CD14-positive monocyte (primary cell): ENCODE measurements at regions not wholly inside any gene's neighbourhood (a gene's known extent, or its start where the extent isn't known, plus 50 kb on each side); places are given as distances from the start of the nearest gene placed in this dataset.

ENCODE experiments used
- DNase-seq, 3 donors: peaks; one replicate each; pipeline ENCODE4 v3.0.0-alpha.2; 2011 to 2022
- H2AFZ ChIP-seq: 2 replicates; pipeline ENCODE4 v1.6.0; 2012; ENCODE audit warnings: mild to moderate bottlenecking, low read depth, low read length, inconsistent platforms; ENCODE audit not compliant: insufficient read depth, poor library complexity, severe bottlenecking
- H3K27ac ChIP-seq, 2 donors: 1 replicate in 1 of 2; 2 replicates in 1 of 2; pipeline ENCODE4 v1.5.1; 2012 to 2013; ENCODE audit warnings: low read length in 2 of 2, control low read depth in 1 of 2, inconsistent platforms in 1 of 2, low read depth in 1 of 2, mild to moderate bottlenecking in 1 of 2
- H3K27me3 ChIP-seq, 2 donors: one replicate each; pipeline versions ENCODE4 v1.6.0 to v1.6.1; 2011 to 2013; ENCODE audit warnings: low read length in 2 of 2; ENCODE audit not compliant: control insufficient read depth in 2 of 2, insufficient read depth in 2 of 2
- H3K36me3 ChIP-seq, 2 donors: replicated peaks in 1 of 2; 1 replicate in 1 of 2; 2 replicates in 1 of 2; pipeline versions ENCODE4 v1.5.1 to v1.6.1; 2012 to 2013; ENCODE audit warnings: low read length in 2 of 2, control low read depth in 1 of 2, inconsistent platforms in 1 of 2, mild to moderate bottlenecking in 1 of 2; ENCODE audit not compliant: insufficient read depth in 2 of 2, control insufficient read depth in 1 of 2
- H3K4me1 ChIP-seq, 2 donors: 1 replicate in 1 of 2; 2 replicates in 1 of 2; pipeline versions ENCODE4 v1.5.1 to v1.6.1; 2012 to 2013; ENCODE audit warnings: low read length in 2 of 2, control low read depth in 1 of 2, inconsistent platforms in 1 of 2, mild to moderate bottlenecking in 1 of 2, moderate library complexity in 1 of 2; ENCODE audit not compliant: insufficient read depth in 2 of 2, control insufficient read depth in 1 of 2
- H3K4me2 ChIP-seq: replicated peaks from 2 replicates; pipeline ENCODE3; 2012; ENCODE audit warnings: low read length, moderate library complexity, mild to moderate bottlenecking; ENCODE audit not compliant: poor library complexity, severe bottlenecking; ENCODE audit errors: extremely low read depth
- H3K4me3 ChIP-seq, 3 experiments: fragments of 200-600 bp in 1 of 3; sonication (generic) in 1 of 3; replicated peaks in 1 of 3; 1 replicate in 2 of 3; 2 replicates in 1 of 3; pipeline ENCODE4 v1.5.1; 2011 to 2013; ENCODE audit warnings: low read length in 3 of 3, mild to moderate bottlenecking in 3 of 3, control low read depth in 2 of 3, low read depth in 2 of 3, inconsistent platforms in 1 of 3, moderate library complexity in 1 of 3
- H3K79me2 ChIP-seq: 2 replicates; pipeline ENCODE4 v1.6.0; 2012; ENCODE audit warnings: mild to moderate bottlenecking, control low read depth, inconsistent platforms, low read length, moderate library complexity; ENCODE audit not compliant: insufficient read depth
- H3K9ac ChIP-seq: 2 replicates; pipeline ENCODE4 v1.6.0; 2017; ENCODE audit warnings: low read length, mild to moderate bottlenecking; ENCODE audit not compliant: insufficient read depth, poor library complexity, severe bottlenecking
- H3K9me3 ChIP-seq, 2 donors: replicated peaks in 1 of 2; 1 replicate in 1 of 2; 2 replicates in 1 of 2; pipeline versions ENCODE4 v1.5.1 to v1.6.1; 2012 to 2013; ENCODE audit warnings: low read length in 2 of 2, control low read depth in 1 of 2; ENCODE audit not compliant: control insufficient read depth in 1 of 2, insufficient read depth in 1 of 2
- H4K20me1 ChIP-seq: 2 replicates; pipeline ENCODE4 v1.6.0; 2012; ENCODE audit warnings: mild to moderate bottlenecking, low read length, control low read depth, moderate library complexity; ENCODE audit not compliant: insufficient read depth
- H3K27ac Mint-ChIP-seq, 7 donors: one replicate each; pipeline ENCODE4 v1.8.0; 2020; ENCODE audit warnings: mild to moderate bottlenecking in 7 of 7, mixed read lengths in 7 of 7, moderate library complexity in 6 of 7, inconsistent platforms in 2 of 7
- H3K27me3 Mint-ChIP-seq, 3 donors: one replicate each; pipeline ENCODE4 v1.8.0; 2021 to 2022; ENCODE audit warnings: low read depth in 3 of 3, mild to moderate bottlenecking in 3 of 3, mixed read lengths in 3 of 3, moderate library complexity in 3 of 3, inconsistent platforms in 1 of 3
- H3K36me3 Mint-ChIP-seq, 2 donors: one replicate each; pipeline ENCODE4 v1.8.0; 2020; ENCODE audit warnings: mixed read lengths in 2 of 2, inconsistent platforms in 1 of 2, mild to moderate bottlenecking in 1 of 2
- H3K4me1 Mint-ChIP-seq: one replicate; pipeline ENCODE4 v1.8.0; 2020; ENCODE audit warnings: mild to moderate bottlenecking, mixed read lengths
- H3K4me3 Mint-ChIP-seq, 2 donors: one replicate each; pipeline ENCODE4 v1.8.0; 2020; ENCODE audit warnings: mild to moderate bottlenecking in 2 of 2, mixed read lengths in 2 of 2, moderate library complexity in 1 of 2
- H3K9me3 Mint-ChIP-seq, 7 donors: one replicate each; pipeline ENCODE4 v1.8.0; 2020 to 2022; ENCODE audit warnings: mixed read lengths in 7 of 7, mild to moderate bottlenecking in 6 of 7, moderate library complexity in 6 of 7, inconsistent platforms in 2 of 7
- WGBS: methylation state at CpG from one replicate; pipeline ENCODE4 v1.1.5; 2013; ENCODE audit warnings: missing lambda C conversion rate; ENCODE audit not compliant: insufficient coverage; 5-methylcytosine and 5-hydroxymethylcytosine counted together
- intact Hi-C, 2 donors: fragments of 100-400 bp; cut with micrococcal nuclease; formaldehyde crosslinking; loops; one replicate each; pipeline versions ENCODE4 v1.15.0 to v1.15.1; 2023
- TF ChIP-seq, protein P1 (sequence below): fragments of 200-600 bp; IDR thresholded peaks from one replicate; pipeline ENCODE4 v1.8.0; 2022; ENCODE audit warnings: antibody characterized with exemption, mild to moderate bottlenecking

DNA sequence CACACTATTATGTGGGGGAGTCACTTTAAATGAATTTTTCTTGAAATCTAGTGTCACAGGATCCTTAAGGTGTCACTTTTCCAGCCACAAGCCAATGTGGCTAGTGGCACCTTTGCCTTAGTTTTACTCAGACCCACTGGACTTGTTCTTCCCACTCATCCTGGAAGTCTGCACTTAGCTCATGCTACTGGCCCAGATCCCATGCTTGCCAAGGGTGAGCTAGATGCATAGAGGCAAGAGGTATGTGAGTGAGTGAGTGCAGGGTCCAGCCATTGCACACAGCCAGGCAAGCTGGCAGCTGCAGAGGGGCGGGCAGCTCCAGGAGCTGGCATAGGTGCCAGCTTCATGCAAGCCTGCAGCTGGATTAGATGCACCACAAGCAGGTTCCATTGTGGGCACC, 81.0 kb downstream of the CGGBP1 start:
- Mint-ChIP-seq H3K27ac (no peak overlapping the region), H3K4me3 (no peak overlapping the region), H3K36me3 (no peaks in the 10 kb centered on the region), H3K4me1 (no peaks in the 10 kb centered on the region), H3K27me3 (no peaks in the 10 kb centered on the region), H3K9me3 (peaks cover 14 to 28% (median 21%) of the 10 kb centered on the region in 7 donors)
- peaks cover 18 to 21% of the 10 kb centered on the region in 2 donors for H3K9me3 ChIP-seq
- H3K27me3 ChIP-seq = no peaks in the 10 kb centered on the region
- no peak for DNase-seq
- no peak overlapping the region for H3K27ac ChIP-seq
- H3K9ac ChIP-seq = no peak overlapping the region
- H3K36me3 ChIP-seq = no peaks in the 10 kb centered on the region
- TF ChIP-seq, protein P1, sequence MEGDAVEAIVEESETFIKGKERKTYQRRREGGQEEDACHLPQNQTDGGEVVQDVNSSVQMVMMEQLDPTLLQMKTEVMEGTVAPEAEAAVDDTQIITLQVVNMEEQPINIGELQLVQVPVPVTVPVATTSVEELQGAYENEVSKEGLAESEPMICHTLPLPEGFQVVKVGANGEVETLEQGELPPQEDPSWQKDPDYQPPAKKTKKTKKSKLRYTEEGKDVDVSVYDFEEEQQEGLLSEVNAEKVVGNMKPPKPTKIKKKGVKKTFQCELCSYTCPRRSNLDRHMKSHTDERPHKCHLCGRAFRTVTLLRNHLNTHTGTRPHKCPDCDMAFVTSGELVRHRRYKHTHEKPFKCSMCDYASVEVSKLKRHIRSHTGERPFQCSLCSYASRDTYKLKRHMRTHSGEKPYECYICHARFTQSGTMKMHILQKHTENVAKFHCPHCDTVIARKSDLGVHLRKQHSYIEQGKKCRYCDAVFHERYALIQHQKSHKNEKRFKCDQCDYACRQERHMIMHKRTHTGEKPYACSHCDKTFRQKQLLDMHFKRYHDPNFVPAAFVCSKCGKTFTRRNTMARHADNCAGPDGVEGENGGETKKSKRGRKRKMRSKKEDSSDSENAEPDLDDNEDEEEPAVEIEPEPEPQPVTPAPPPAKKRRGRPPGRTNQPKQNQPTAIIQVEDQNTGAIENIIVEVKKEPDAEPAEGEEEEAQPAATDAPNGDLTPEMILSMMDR = no peak
- no peaks in the 10 kb centered on the region for H4K20me1 ChIP-seq
- H3K4me3 ChIP-seq = no peak overlapping the region
- 91% methylated on average over 1 of the region's 1 CpG for WGBS
- H2AFZ ChIP-seq = no peak overlapping the region
- no peak overlapping the region for H3K4me2 ChIP-seq
- intact Hi-C loops = no loop called here
- H3K79me2 ChIP-seq = no peaks in the 10 kb centered on the region
- no peaks in the 10 kb centered on the region for H3K4me1 ChIP-seq

DNA sequence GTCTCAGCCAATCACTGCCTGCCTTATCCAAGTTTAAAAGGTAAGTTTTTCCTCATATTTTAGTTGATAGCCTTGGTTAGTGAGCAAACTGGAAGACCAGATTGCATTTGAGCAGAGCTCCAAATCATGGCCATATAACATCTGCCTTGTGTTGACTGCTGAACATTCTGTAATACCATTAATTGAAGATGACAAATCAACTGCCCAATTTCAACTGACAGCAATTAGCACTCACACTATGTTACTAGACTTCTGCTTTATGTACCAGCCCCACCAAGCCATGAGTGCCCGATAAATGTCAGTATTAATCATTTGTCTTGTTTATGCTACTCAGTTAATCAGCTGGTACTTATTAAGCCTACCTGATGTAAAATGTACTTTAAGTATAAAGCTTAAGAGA, 83.1 kb downstream of the CGGBP1 start:
- no peak for DNase-seq
- peaks cover 14 to 26% (median 19%) of the 10 kb centered on the region in 7 donors for H3K9me3 Mint-ChIP-seq
- H3K27ac Mint-ChIP-seq = no peak overlapping the region
- H3K4me2 ChIP-seq = no peak overlapping the region
- WGBS = no CpG with 5 or more reads among the region's 1 CpG
- H3K4me1 Mint-ChIP-seq = no peaks in the 10 kb centered on the region
- H3K27ac ChIP-seq = no peak overlapping the region
- H3K4me1 ChIP-seq = no peaks in the 10 kb centered on the region
- intact Hi-C loops = no loop called here
- H3K79me2 ChIP-seq = no peaks in the 10 kb centered on the region
- no peak overlapping the region for H3K9ac ChIP-seq
- no peaks in the 10 kb centered on the region for H3K27me3 ChIP-seq
- TF ChIP-seq, protein P1 = no peak
- no peaks in the 10 kb centered on the region for H3K36me3 ChIP-seq
- H4K20me1 ChIP-seq = no peaks in the 10 kb centered on the region
- peaks cover 18% of the 10 kb centered on the region in 2 donors for H3K9me3 ChIP-seq
- H3K27me3 Mint-ChIP-seq = no peaks in the 10 kb centered on the region
- no peak overlapping the region for H3K4me3 Mint-ChIP-seq
- no peak overlapping the region for H2AFZ ChIP-seq
- no peak overlapping the region for H3K4me3 ChIP-seq
- H3K36me3 Mint-ChIP-seq = no peaks in the 10 kb centered on the region
